ENCODE measurements at regions not wholly inside any gene's neighbourhood (a gene's known extent, or its start where the extent isn't known, plus 50 kb on each side); places are given as distances from the start of the nearest gene placed in this dataset.

- intact Hi-C loops (cut with DNase I): no loop called here
- Histone ChIP-seq H3K9me3 (no peaks in the 10 kb centered on the region), H3K4me3 (no peak overlapping the region), H3K4me1 (no peaks in the 10 kb centered on the region), H3K27me3 (no peaks in the 10 kb centered on the region), H3K27ac (no peak overlapping the region), H3K36me3 (no peaks in the 10 kb centered on the region)
- ATAC-seq (no peak), DNase-seq (no peak)
- WGBS (ENCODE audit: insufficient coverage, low coverage, low lambda C conversion rate, missing lambda C conversion rate): 64% methylated on average over 13 of the region's 15 CpGs
- no peak for TF ChIP-seq POLR2A (IDR thresholded peaks at IDR 0.05)
- no peak for TF ChIP-seq CTCF (IDR thresholded peaks at IDR 0.05)
Observed at GRCh38 chr10:130398090-130398994, 262.2 kb downstream of the GLRX3 start.

- no peaks in the 10 kb centered on the region for H3K9me3 ChIP-seq
- ATAC-seq (no peak), DNase-seq (no peak)
- no peaks in the 10 kb centered on the region for H3K36me3 ChIP-seq
- intact Hi-C loops (cut with DNase I): no loop called here
- H3K4me1 ChIP-seq: no peaks in the 10 kb centered on the region
- H3K27ac ChIP-seq: no peak overlapping the region
- H3K27me3 ChIP-seq: no peaks in the 10 kb centered on the region
- H3K4me3 ChIP-seq: no peak overlapping the region
- WGBS (ENCODE audit: insufficient coverage, low coverage, low lambda C conversion rate, missing lambda C conversion rate): 63% methylated on average over 5 of the region's 10 CpGs
- no peak for TF ChIP-seq CTCF (IDR thresholded peaks at IDR 0.05)
- TF ChIP-seq POLR2A (IDR thresholded peaks at IDR 0.05): no peak
Observed at GRCh38 chr10:130399425-130399950, 263.3 kb downstream of the GLRX3 start.

GRCh38 chr10:130400890-130401289 lies 264.7 kb downstream of the GLRX3 start:
- ATAC-seq: no peak
- Histone ChIP-seq H3K9me3 (no peaks in the 10 kb centered on the region), H3K36me3 (no peaks in the 10 kb centered on the region), H3K27ac (no peak overlapping the region), H3K4me1 (no peaks in the 10 kb centered on the region), H3K4me3 (no peak overlapping the region), H3K27me3 (no peaks in the 10 kb centered on the region)
- DNase-seq: no peak
- intact Hi-C loops (cut with DNase I): no loop called here
- TF ChIP-seq CTCF (IDR thresholded peaks at IDR 0.05) (no peak), POLR2A (IDR thresholded peaks at IDR 0.05) (no peak)
- WGBS (ENCODE audit: insufficient coverage, low coverage, low lambda C conversion rate, missing lambda C conversion rate): 68% methylated on average over 2 of the region's 5 CpGs

- intact Hi-C loops (cut with DNase I): no loop called here
- TF ChIP-seq POLR2A (IDR thresholded peaks at IDR 0.05): no peak
- no peak for TF ChIP-seq CTCF (IDR thresholded peaks at IDR 0.05)
- DNase-seq (no peak), ATAC-seq (no peak)
- no peaks in the 10 kb centered on the region for H3K4me1 ChIP-seq
- no peaks in the 10 kb centered on the region for H3K27me3 ChIP-seq
- H3K9me3 ChIP-seq: no peaks in the 10 kb centered on the region
- H3K4me3 ChIP-seq: no peak overlapping the region
- no peak overlapping the region for H3K27ac ChIP-seq
- WGBS (ENCODE audit: insufficient coverage, low coverage, low lambda C conversion rate, missing lambda C conversion rate): 58% methylated on average over 9 of the region's 16 CpGs
- H3K36me3 ChIP-seq: no peaks in the 10 kb centered on the region
Observed at GRCh38 chr10:130401860-130402765, 265.9 kb downstream of the GLRX3 start.

Data from right lobe of liver (tissue), 6 donors.